ENCODE measurements at regions not wholly inside any gene's neighbourhood (a gene's known extent, or its start where the extent isn't known, plus 50 kb on each side); places are given as distances from the start of the nearest gene placed in this dataset.
"Not testable (repeated sequence)": the region's sequence is repeated elsewhere in the genome, so short reads cannot be mapped to it uniquely, and the experiment has no call there.

GRCh38 chr13:30545320-30545719, 72.4 kb upstream of the USPL1 start:
- no peak for FAIRE-seq
- TF ChIP-seq CTCF (IDR thresholded peaks at IDR 0.05; ENCODE audit: borderline replicate concordance, extremely low read depth, insufficient read depth): no peak
- no peak overlapping the region for H3K4me3 ChIP-seq (ENCODE audit: low read length in 3 of 3)
- no peak for DNase-seq
- no peaks in the 10 kb centered on the region for H3K36me3 ChIP-seq (ENCODE audit: control insufficient read depth in 2 of 3, insufficient read depth in 3 of 3, low read length in 3 of 3)
- H3K27ac ChIP-seq (ENCODE audit: low read depth in 2 of 2, low read length in 2 of 2): no peak overlapping the region
- no peaks in the 10 kb centered on the region for H3K4me1 ChIP-seq (ENCODE audit: control insufficient read depth in 2 of 3, insufficient read depth in 2 of 3, low read depth in 1 of 3, low read length in 3 of 3)
- no peaks in the 10 kb centered on the region for H3K27me3 ChIP-seq (ENCODE audit: control insufficient read depth, insufficient read depth, low read length)
- no peaks in the 10 kb centered on the region for H3K9me3 ChIP-seq (ENCODE audit: control insufficient read depth in 2 of 3, insufficient read depth in 1 of 3, low read length in 3 of 3)
- intact Hi-C loops (cut with DNase I): no loop called here
- H3K9ac ChIP-seq (ENCODE audit: low read length in 3 of 3): no peak overlapping the region

- H3K9ac ChIP-seq (ENCODE audit: low read length in 3 of 3); intact Hi-C loops (cut with DNase I); H3K27ac ChIP-seq (ENCODE audit: low read depth in 2 of 2, low read length in 2 of 2); H3K9me3 ChIP-seq (ENCODE audit: control insufficient read depth in 2 of 3, insufficient read depth in 1 of 3, low read length in 3 of 3); H3K4me1 ChIP-seq (ENCODE audit: control insufficient read depth in 2 of 3, insufficient read depth in 2 of 3, low read depth in 1 of 3, low read length in 3 of 3); H3K36me3 ChIP-seq (ENCODE audit: control insufficient read depth in 2 of 3, insufficient read depth in 3 of 3, low read length in 3 of 3); H3K27me3 ChIP-seq (ENCODE audit: control insufficient read depth, insufficient read depth, low read length); DNase-seq; FAIRE-seq; H3K4me3 ChIP-seq (ENCODE audit: low read length in 3 of 3): not testable (repeated sequence)
Measured at GRCh38 chr13:30548046-30548445, 69.7 kb upstream of the USPL1 start.

GRCh38 chr13:30551189-30551588, 66.5 kb upstream of the USPL1 start:
- Histone ChIP-seq H3K27me3 (ENCODE audit: control insufficient read depth, insufficient read depth, low read length) (no peaks in the 10 kb centered on the region), H3K9me3 (ENCODE audit: control insufficient read depth in 2 of 3, insufficient read depth in 1 of 3, low read length in 3 of 3) (no peaks in the 10 kb centered on the region), H3K9ac (ENCODE audit: low read length in 3 of 3) (no peak overlapping the region), H3K4me1 (ENCODE audit: control insufficient read depth in 2 of 3, insufficient read depth in 2 of 3, low read depth in 1 of 3, low read length in 3 of 3) (no peaks in the 10 kb centered on the region), H3K4me3 (ENCODE audit: low read length in 3 of 3) (no peak overlapping the region), H3K36me3 (ENCODE audit: control insufficient read depth in 2 of 3, insufficient read depth in 3 of 3, low read length in 3 of 3) (no peaks in the 10 kb centered on the region), H3K27ac (ENCODE audit: low read depth in 2 of 2, low read length in 2 of 2) (no peak overlapping the region)
- DNase-seq (peak in 1 of 5 donors; percentile 36), FAIRE-seq (no peak)
- peak; percentile 35 for TF ChIP-seq CTCF (IDR thresholded peaks at IDR 0.05; ENCODE audit: borderline replicate concordance, extremely low read depth, insufficient read depth)
- intact Hi-C loops (cut with DNase I): loop anchor here (10.0 kb wide), 1 partner anchor 66 kb away; no protein-coding TSS in a partner anchor

GRCh38 chr13:30552567-30552966, 65.2 kb upstream of the USPL1 start:
- DNase-seq (no peak), FAIRE-seq (no peak)
- intact Hi-C loops (cut with DNase I): loop anchor here (10.0 kb wide), 1 partner anchor 68 kb away; no protein-coding TSS in a partner anchor
- H3K4me3 ChIP-seq (ENCODE audit: low read length in 3 of 3): no peak overlapping the region
- H3K9ac ChIP-seq (ENCODE audit: low read length in 3 of 3): no peak overlapping the region
- H3K4me1 ChIP-seq (ENCODE audit: control insufficient read depth in 2 of 3, insufficient read depth in 2 of 3, low read depth in 1 of 3, low read length in 3 of 3): no peaks in the 10 kb centered on the region
- H3K36me3 ChIP-seq (ENCODE audit: control insufficient read depth in 2 of 3, insufficient read depth in 3 of 3, low read length in 3 of 3): no peaks in the 10 kb centered on the region
- H3K27ac ChIP-seq (ENCODE audit: low read depth in 2 of 2, low read length in 2 of 2): no peak overlapping the region
- no peak for TF ChIP-seq CTCF (IDR thresholded peaks at IDR 0.05; ENCODE audit: borderline replicate concordance, extremely low read depth, insufficient read depth)
- H3K27me3 ChIP-seq (ENCODE audit: control insufficient read depth, insufficient read depth, low read length): no peaks in the 10 kb centered on the region
- H3K9me3 ChIP-seq (ENCODE audit: control insufficient read depth in 2 of 3, insufficient read depth in 1 of 3, low read length in 3 of 3): no peaks in the 10 kb centered on the region
